Heart left ventricle (tissue), 13 donors: ENCODE measurements at regions not wholly inside any gene's neighbourhood (a gene's known extent, or its start where the extent isn't known, plus 50 kb on each side); places are given as distances from the start of the nearest gene placed in this dataset.

Source experiments
- POLR2A ChIP-seq, 2 donors: fragments of 450-650 bp; IDR thresholded peaks; one replicate each; pipeline ENCODE4 v1.6.1; 2017; ENCODE audit warnings: antibody characterized with exemption in 2 of 2, mild to moderate bottlenecking in 2 of 2, moderate library complexity in 2 of 2
- TF ChIP-seq, protein P1 (sequence below), 12 donors: fragments of 200-600 bp; sonication (generic) in 4 of 12; IDR thresholded peaks; one replicate each; pipeline versions ENCODE4 v1.5.0 to v1.8.0; 2018 to 2022; ENCODE audit warnings: antibody characterized with exemption in 12 of 12, mild to moderate bottlenecking in 5 of 12
- donor health status: ischemic (EF 13 %, LVEDD 7.1; RV severe dilation, severe dysfunction).
- donor health status: DM: no; HTN: yes; CAD: no.
- donor health status: DM: no; HTN: no; CAD: no.
- donor health status: ischemic (EF 25% LVEDD 6.9; RV normal size, moderate dysfunction).
- donor health status: ischemic (EF 25% LVEDD 5.7; RV mildly dilated, moderate dysfunction).
- donor health status: ischemic (EF 35%, LVEDD 5.7; RV mildly dilated, moderate dysfunction).
- donor health status: nonischemic (EF 11% LVEDD 7.7; RV severe dilation, severe dysfunction).
- donor health status: DM: yes; HTN: yes; CAD: no.
- donor health status: PGD.
- donor health status: ischemic (EF 29% LVEDD 5.4; RV normal size, mild dysfunction).
- donor health status: nonischemic (EF 23%, LVEDD 6.1; RV moderate dilation, normal function).

DNA sequence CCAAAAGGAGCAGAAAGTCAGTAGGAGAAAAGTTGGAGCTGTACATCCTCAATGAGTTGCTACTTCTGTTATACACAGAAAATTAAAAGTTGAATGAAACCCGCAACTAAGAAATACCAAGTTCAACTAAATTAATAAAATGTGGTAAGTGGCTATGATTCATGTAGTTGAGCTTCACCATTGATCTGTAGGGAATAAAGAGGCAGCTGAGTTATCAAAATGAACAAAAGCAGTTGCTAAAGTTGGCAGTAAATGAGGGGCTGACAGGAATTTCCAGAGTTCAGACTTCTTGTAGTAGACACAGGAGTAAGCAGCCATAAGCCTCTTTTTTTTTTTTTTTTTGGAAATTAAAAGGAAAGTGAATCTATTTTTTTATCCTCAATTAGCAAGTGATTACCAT, 234.6 kb downstream of the POSTN start:
- TF ChIP-seq, protein P1, sequence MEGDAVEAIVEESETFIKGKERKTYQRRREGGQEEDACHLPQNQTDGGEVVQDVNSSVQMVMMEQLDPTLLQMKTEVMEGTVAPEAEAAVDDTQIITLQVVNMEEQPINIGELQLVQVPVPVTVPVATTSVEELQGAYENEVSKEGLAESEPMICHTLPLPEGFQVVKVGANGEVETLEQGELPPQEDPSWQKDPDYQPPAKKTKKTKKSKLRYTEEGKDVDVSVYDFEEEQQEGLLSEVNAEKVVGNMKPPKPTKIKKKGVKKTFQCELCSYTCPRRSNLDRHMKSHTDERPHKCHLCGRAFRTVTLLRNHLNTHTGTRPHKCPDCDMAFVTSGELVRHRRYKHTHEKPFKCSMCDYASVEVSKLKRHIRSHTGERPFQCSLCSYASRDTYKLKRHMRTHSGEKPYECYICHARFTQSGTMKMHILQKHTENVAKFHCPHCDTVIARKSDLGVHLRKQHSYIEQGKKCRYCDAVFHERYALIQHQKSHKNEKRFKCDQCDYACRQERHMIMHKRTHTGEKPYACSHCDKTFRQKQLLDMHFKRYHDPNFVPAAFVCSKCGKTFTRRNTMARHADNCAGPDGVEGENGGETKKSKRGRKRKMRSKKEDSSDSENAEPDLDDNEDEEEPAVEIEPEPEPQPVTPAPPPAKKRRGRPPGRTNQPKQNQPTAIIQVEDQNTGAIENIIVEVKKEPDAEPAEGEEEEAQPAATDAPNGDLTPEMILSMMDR (IDR thresholded peaks at IDR 0.05): no peak
- no peak for TF ChIP-seq POLR2A (IDR thresholded peaks at IDR 0.05)
